ENCODE measurements at regions not wholly inside any gene's neighbourhood (a gene's known extent, or its start where the extent isn't known, plus 50 kb on each side); places are given as distances from the start of the nearest gene placed in this dataset.

DNA sequence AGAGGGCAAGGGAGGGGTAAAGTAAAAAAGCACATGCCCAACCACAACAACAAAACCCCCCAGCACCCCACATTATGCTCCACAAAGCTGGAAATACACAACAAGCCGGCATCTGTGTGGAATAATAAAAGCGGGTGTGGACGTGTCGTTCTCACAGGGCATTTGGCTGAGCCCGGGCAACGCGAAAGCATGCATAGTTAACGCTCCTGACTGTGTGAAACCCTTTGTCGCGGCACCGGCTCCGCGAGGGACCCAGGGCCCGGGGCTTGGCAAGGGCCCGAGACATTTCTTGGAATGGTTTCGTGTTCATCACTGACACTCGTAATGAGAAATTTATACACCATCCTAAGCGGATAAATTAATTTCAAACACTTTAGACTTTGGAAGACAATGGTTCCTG lies 165.6 kb downstream of the INHBB start:
- Histone ChIP-seq H3K4me1 (ENCODE audit: insufficient read depth, low read length, severe bottlenecking) (no peaks in the 10 kb centered on the region), H3K4me2 (ENCODE audit: low read length) (no peak overlapping the region), H3K79me2 (ENCODE audit: insufficient read depth, low read length) (no peaks in the 10 kb centered on the region), H3K9ac (ENCODE audit: low read length) (no peak overlapping the region), H2AFZ (ENCODE audit: low read length) (no peak overlapping the region), H3K27me3 (ENCODE audit: insufficient read depth, low read length) (no peaks in the 10 kb centered on the region), H3K36me3 (ENCODE audit: insufficient read depth, low read length) (no peaks in the 10 kb centered on the region), H3K9me2 (ENCODE audit: low read depth, low read length) (no peaks in the 10 kb centered on the region), H3K27ac (ENCODE audit: low read depth, low read length, poor library complexity, severe bottlenecking) (no peak overlapping the region), H4K20me1 (ENCODE audit: insufficient read depth, low read length) (no peaks in the 10 kb centered on the region), H3F3A (ENCODE audit: insufficient read depth, low read length) (no peaks in the 10 kb centered on the region), H3K9me3 (ENCODE audit: low read length) (no peaks in the 10 kb centered on the region), H3K4me3 (ENCODE audit: low read depth, low read length, poor library complexity, severe bottlenecking) (no peak overlapping the region)
- no peak for TF ChIP-seq EZH2 (IDR thresholded peaks at IDR 0.05; ENCODE audit: borderline replicate concordance, low read length)
- TF ChIP-seq, protein P1, sequence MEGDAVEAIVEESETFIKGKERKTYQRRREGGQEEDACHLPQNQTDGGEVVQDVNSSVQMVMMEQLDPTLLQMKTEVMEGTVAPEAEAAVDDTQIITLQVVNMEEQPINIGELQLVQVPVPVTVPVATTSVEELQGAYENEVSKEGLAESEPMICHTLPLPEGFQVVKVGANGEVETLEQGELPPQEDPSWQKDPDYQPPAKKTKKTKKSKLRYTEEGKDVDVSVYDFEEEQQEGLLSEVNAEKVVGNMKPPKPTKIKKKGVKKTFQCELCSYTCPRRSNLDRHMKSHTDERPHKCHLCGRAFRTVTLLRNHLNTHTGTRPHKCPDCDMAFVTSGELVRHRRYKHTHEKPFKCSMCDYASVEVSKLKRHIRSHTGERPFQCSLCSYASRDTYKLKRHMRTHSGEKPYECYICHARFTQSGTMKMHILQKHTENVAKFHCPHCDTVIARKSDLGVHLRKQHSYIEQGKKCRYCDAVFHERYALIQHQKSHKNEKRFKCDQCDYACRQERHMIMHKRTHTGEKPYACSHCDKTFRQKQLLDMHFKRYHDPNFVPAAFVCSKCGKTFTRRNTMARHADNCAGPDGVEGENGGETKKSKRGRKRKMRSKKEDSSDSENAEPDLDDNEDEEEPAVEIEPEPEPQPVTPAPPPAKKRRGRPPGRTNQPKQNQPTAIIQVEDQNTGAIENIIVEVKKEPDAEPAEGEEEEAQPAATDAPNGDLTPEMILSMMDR (IDR thresholded peaks at IDR 0.05; ENCODE audit: low read length) = no peak

DNA sequence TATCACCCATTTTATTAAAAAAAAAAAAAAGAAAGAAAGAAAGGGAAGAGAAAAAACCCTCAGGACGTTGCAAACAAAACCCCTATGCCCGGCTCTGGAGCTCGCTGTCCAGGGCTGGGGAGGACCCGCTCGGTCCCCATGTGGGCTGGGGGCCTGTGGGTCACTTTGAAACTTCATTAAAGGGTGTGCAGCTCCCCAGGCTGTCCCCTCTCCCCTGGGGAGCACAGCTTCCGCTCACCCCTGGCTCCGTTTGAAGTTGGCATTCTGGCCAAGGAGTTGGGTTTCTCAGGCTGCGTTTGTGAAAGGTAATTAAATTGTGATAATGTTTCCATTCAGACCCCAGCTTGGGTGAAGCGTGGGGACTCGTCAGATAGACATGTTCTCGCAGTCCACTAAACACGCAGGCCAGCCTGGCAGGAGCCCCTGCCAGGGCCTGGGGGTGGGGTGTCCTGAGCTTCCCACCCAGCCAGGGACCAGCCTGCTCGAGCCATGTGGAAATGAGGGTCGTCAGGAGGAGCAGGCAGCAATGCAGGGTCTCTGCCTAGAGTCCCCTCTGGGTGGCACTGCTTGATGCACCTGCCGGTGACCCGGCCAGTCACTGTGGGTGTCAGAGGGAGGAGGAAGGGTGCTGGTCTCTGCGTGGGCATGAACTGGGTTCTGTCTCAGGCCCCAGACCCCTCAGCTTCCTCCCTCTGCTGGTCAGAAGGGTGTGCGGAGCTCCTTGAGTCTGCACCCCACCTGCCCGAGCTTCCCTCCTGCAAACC lies 166.2 kb downstream of the INHBB start:
- Histone ChIP-seq H4K20me1 (ENCODE audit: insufficient read depth, low read length) (no peaks in the 10 kb centered on the region), H3K27ac (ENCODE audit: low read depth, low read length, poor library complexity, severe bottlenecking) (no peak overlapping the region), H3K9ac (ENCODE audit: low read length) (no peak overlapping the region), H2AFZ (ENCODE audit: low read length) (no peak overlapping the region), H3F3A (ENCODE audit: insufficient read depth, low read length) (no peaks in the 10 kb centered on the region), H3K27me3 (ENCODE audit: insufficient read depth, low read length) (no peaks in the 10 kb centered on the region), H3K9me3 (ENCODE audit: low read length) (no peaks in the 10 kb centered on the region), H3K9me2 (ENCODE audit: low read depth, low read length) (no peaks in the 10 kb centered on the region), H3K4me3 (ENCODE audit: low read depth, low read length, poor library complexity, severe bottlenecking) (no peak overlapping the region), H3K79me2 (ENCODE audit: insufficient read depth, low read length) (no peaks in the 10 kb centered on the region), H3K36me3 (ENCODE audit: insufficient read depth, low read length) (no peaks in the 10 kb centered on the region), H3K4me1 (ENCODE audit: insufficient read depth, low read length, severe bottlenecking) (no peaks in the 10 kb centered on the region), H3K4me2 (ENCODE audit: low read length) (no peak overlapping the region)
- TF ChIP-seq, protein P1 (IDR thresholded peaks at IDR 0.05; ENCODE audit: low read length) = no peak
- no peak for TF ChIP-seq EZH2 (IDR thresholded peaks at IDR 0.05; ENCODE audit: borderline replicate concordance, low read length)

DNA sequence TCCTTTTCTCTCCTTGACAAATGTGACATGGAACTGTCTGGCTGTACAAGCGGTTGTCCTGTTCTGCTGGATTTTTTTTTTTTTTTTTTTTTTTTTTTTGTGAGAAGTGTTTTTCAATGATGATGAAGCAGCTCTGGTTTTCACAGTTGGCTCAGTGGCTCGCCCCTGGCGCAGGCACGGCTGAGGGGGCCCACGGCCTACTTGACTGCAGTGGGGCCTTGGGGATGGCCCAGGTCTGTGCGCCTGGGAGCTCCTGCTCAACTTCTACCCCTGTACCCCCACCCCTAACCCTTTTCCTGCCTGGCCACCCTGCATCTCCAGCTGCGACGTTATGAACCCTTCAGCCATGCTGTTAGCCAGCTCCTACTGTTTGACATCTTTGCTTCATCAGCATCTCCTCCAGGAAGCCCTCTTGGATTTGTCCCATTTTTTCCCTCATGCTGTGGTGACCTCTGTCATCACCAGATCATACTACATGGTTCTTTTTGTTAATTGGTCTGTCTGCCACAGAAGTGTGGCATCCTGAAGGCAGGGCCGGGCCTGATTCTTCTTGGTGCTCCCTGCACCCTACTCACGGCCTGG lies 167.9 kb downstream of the INHBB start:
- H3K9me2 ChIP-seq (ENCODE audit: low read depth, low read length) = no peaks in the 10 kb centered on the region
- no peak overlapping the region for H2AFZ ChIP-seq (ENCODE audit: low read length)
- H3K27ac ChIP-seq (ENCODE audit: low read depth, low read length, poor library complexity, severe bottlenecking) = no peak overlapping the region
- no peak overlapping the region for H3K9ac ChIP-seq (ENCODE audit: low read length)
- no peak for TF ChIP-seq EZH2 (IDR thresholded peaks at IDR 0.05; ENCODE audit: borderline replicate concordance, low read length)
- TF ChIP-seq, protein P1 (IDR thresholded peaks at IDR 0.05; ENCODE audit: low read length) = no peak
- H3K4me3 ChIP-seq (ENCODE audit: low read depth, low read length, poor library complexity, severe bottlenecking) = no peak overlapping the region
- no peak overlapping the region for H3K4me2 ChIP-seq (ENCODE audit: low read length)
- H3K36me3 ChIP-seq (ENCODE audit: insufficient read depth, low read length) = no peaks in the 10 kb centered on the region
- H3K4me1 ChIP-seq (ENCODE audit: insufficient read depth, low read length, severe bottlenecking) = no peaks in the 10 kb centered on the region
- no peaks in the 10 kb centered on the region for H3K79me2 ChIP-seq (ENCODE audit: insufficient read depth, low read length)
- H4K20me1 ChIP-seq (ENCODE audit: insufficient read depth, low read length) = no peaks in the 10 kb centered on the region
- H3K27me3 ChIP-seq (ENCODE audit: insufficient read depth, low read length) = no peaks in the 10 kb centered on the region
- no peaks in the 10 kb centered on the region for H3F3A ChIP-seq (ENCODE audit: insufficient read depth, low read length)
- no peaks in the 10 kb centered on the region for H3K9me3 ChIP-seq (ENCODE audit: low read length)

Data from OCI-LY1 (cell line).